ENCODE measurements at regions not wholly inside any gene's neighbourhood (a gene's known extent, or its start where the extent isn't known, plus 50 kb on each side); places are given as distances from the start of the nearest gene placed in this dataset.
A peak's percentile ranks its signal among the peaks of the same experiment; 100 is the strongest.
"Not testable (repeated sequence)": the region's sequence is repeated elsewhere in the genome, so short reads cannot be mapped to it uniquely, and the experiment has no call there.

- TF ChIP-seq, protein P1, sequence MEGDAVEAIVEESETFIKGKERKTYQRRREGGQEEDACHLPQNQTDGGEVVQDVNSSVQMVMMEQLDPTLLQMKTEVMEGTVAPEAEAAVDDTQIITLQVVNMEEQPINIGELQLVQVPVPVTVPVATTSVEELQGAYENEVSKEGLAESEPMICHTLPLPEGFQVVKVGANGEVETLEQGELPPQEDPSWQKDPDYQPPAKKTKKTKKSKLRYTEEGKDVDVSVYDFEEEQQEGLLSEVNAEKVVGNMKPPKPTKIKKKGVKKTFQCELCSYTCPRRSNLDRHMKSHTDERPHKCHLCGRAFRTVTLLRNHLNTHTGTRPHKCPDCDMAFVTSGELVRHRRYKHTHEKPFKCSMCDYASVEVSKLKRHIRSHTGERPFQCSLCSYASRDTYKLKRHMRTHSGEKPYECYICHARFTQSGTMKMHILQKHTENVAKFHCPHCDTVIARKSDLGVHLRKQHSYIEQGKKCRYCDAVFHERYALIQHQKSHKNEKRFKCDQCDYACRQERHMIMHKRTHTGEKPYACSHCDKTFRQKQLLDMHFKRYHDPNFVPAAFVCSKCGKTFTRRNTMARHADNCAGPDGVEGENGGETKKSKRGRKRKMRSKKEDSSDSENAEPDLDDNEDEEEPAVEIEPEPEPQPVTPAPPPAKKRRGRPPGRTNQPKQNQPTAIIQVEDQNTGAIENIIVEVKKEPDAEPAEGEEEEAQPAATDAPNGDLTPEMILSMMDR (IDR thresholded peaks at IDR 0.05), result no peak
- TF ChIP-seq POLR2A (IDR thresholded peaks at IDR 0.05), result no peak
- TF ChIP-seq EP300 (IDR thresholded peaks at IDR 0.05), result no peak
- no peak for DNase-seq (ENCODE audit: low spot score in 2 of 2)
- no peak overlapping the region for H3K27ac ChIP-seq
- peaks cover 0 to 24% (median 3%) of the 10 kb centered on the region in 4 donors for H3K4me1 ChIP-seq
- no peak overlapping the region for H3K4me3 ChIP-seq
- no peaks in the 10 kb centered on the region for H3K27me3 ChIP-seq
- H3K9me3 ChIP-seq, result no peaks in the 10 kb centered on the region
- H3K36me3 ChIP-seq, result no peaks in the 10 kb centered on the region
- 94 to 95% methylated on average over 11 of the region's 11 CpGs for WGBS, 2 donors
Measured at GRCh38 chr6:21730533-21730932, 137.0 kb downstream of the SOX4 start.

DNA sequence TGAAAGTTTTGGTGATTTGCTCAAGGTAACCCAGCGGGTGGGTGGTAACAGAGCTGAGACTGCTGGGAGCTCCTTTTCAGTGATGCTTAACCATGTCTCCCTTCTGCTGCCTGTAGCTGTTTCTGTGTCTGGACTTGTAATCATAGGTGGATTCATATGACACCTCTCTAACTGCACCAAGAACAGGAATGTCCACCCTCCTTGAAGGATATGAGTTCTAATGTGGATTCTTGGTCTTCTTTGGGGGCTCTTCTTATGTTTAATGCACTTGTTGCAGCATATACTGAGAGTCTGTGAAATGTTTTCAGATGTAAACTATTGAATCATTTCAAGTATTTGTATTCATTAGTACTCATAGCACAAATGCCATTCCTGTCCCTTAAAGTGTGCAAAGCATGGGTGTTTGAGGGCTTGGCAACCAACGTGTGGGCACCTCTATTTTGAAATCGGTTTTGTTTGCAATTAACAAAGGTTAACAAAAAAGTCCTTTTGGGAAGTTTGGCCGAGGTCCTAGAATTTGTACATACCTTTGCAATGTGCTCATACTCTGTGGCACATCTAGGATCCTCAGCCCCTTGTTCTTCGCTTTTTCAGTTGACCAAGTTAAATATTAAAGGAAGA, 138.0 kb downstream of the SOX4 start:
- Histone ChIP-seq H3K4me3 (no peak overlapping the region), H3K9me3 (no peaks in the 10 kb centered on the region), H3K36me3 (no peaks in the 10 kb centered on the region), H3K27ac (no peak overlapping the region), H3K4me1 (peaks cover 0 to 24% (median 3%) of the 10 kb centered on the region in 4 donors), H3K27me3 (no peaks in the 10 kb centered on the region)
- no peak for TF ChIP-seq POLR2A (IDR thresholded peaks at IDR 0.05)
- no peak for TF ChIP-seq EP300 (IDR thresholded peaks at IDR 0.05)
- TF ChIP-seq, protein P1 (IDR thresholded peaks at IDR 0.05), result no peak
- no peak for DNase-seq (ENCODE audit: low spot score in 2 of 2)
- 33 to 38% methylated on average over 5 of the region's 5 CpGs for WGBS, 2 donors

- H3K27ac ChIP-seq, result not testable (repeated sequence)
Measured at GRCh38 chr6:21732032-21732730, 138.6 kb downstream of the SOX4 start.

DNA sequence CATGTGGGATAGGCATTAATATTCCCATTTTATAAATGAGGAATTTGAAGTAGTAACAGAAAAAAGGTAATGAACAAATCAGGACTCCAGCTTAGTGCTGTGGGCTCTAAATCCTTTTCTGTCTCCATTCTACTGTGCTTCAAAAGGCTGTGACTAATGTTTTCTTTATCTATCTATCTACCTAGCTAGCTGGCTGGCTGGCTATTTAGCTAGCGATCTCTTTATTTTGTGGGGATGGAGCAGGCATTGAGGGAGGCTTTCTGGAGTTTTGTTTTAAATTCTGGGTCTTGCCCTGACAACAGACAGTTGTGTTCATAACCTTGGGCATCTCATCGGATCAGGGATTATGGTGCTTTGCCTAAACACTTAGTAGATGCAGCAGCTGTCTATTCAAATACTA, 139.2 kb downstream of the SOX4 start:
- Histone ChIP-seq H3K4me3 (no peak overlapping the region), H3K27ac (peak overlapping the region in 1 of 4 donors; percentile 53), H3K4me1 (peaks cover 0 to 24% (median 3%) of the 10 kb centered on the region in 4 donors), H3K36me3 (no peaks in the 10 kb centered on the region), H3K27me3 (no peaks in the 10 kb centered on the region), H3K9me3 (no peaks in the 10 kb centered on the region)
- WGBS, 2 donors, result 61 to 68% methylated on average over 2 of the region's 2 CpGs
- TF ChIP-seq EP300 (IDR thresholded peaks at IDR 0.05) (no peak), POLR2A (IDR thresholded peaks at IDR 0.05) (no peak)
- TF ChIP-seq, protein P1 (IDR thresholded peaks at IDR 0.05), result no peak
- no peak for DNase-seq (ENCODE audit: low spot score in 2 of 2)

More at GRCh38 chr6:21732032-21732730, 138.6 kb downstream of the SOX4 start:
- H3K9me3 ChIP-seq; DNase-seq (ENCODE audit: low spot score in 2 of 2); H3K27me3 ChIP-seq; H3K4me3 ChIP-seq; H3K36me3 ChIP-seq: not testable (repeated sequence)
- WGBS, 2 donors, result 74 to 78% methylated on average over 14 of the region's 14 CpGs
- H3K4me1 ChIP-seq, result peaks cover 0 to 24% (median 3%) of the 10 kb centered on the region in 4 donors

DNA sequence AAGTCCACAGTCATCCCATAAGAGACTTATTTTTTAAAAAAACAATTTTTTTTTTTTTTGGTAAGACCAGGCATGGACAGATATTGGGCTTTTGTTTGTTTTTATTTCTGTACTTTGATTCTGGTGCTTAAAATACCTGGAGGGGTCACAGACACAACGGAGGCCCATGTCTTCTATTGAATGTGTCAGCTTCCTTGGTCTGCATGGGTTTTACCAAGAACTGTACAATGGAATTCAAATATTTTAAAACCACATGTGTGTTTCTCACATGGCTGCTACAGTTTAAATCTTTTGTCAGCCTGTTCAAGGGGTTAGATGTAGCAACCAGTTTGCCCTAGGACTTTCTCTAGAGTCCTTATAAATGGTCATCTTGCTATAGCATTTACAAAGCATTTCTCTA, 139.8 kb downstream of the SOX4 start:
- 33 to 44% methylated on average over 1 of the region's 1 CpG for WGBS, 2 donors

More for the DNA sequence above, 139.8 kb downstream of the SOX4 start:
- no peaks in the 10 kb centered on the region for H3K9me3 ChIP-seq
- H3K4me3 ChIP-seq, result no peak overlapping the region
- H3K4me1 ChIP-seq, result peaks cover 0 to 24% (median 3%) of the 10 kb centered on the region in 4 donors
- H3K27ac ChIP-seq, result peak overlapping the region in 1 of 4 donors; percentile 53
- no peaks in the 10 kb centered on the region for H3K36me3 ChIP-seq
- DNase-seq (ENCODE audit: low spot score in 2 of 2), result no peak
- no peaks in the 10 kb centered on the region for H3K27me3 ChIP-seq
- TF ChIP-seq EP300 (IDR thresholded peaks at IDR 0.05), result no peak
- TF ChIP-seq, protein P1 (IDR thresholded peaks at IDR 0.05), result no peak
